Activated CD4-positive, alpha-beta memory T cell treated with anti-CD3 and anti-CD28 coated beads for 36 hours (primary cell): ENCODE measurements at regions not wholly inside any gene's neighbourhood (a gene's known extent, or its start where the extent isn't known, plus 50 kb on each side); places are given as distances from the start of the nearest gene placed in this dataset.

ENCODE experiments used
- CTCF ChIA-PET: fragments of 350-600 bp; sonication (Branson Sonifier 250); formaldehyde crosslinking; loops from one replicate; lab custom pipeline; 2021; ENCODE audit warnings: antibody characterized with exemption, inconsistent platforms; lab: Charles Lee
- POLR2A ChIA-PET: fragments of 350-600 bp; sonication (Branson Sonifier 250); formaldehyde crosslinking; loops from one replicate; lab custom pipeline; 2021; ENCODE audit warnings: antibody characterized with exemption; lab: Charles Lee
- DNase-seq: peaks from one replicate; pipeline ENCODE4 v3.0.0-alpha.2; 2020
- H3K27ac Mint-ChIP-seq: one replicate; pipeline ENCODE4 v1.8.0; 2021; ENCODE audit warnings: mixed read lengths
- H3K27me3 Mint-ChIP-seq: one replicate; pipeline ENCODE4 v1.8.0; 2021; ENCODE audit warnings: mixed read lengths
- H3K36me3 Mint-ChIP-seq: one replicate; pipeline ENCODE4 v1.8.0; 2021; ENCODE audit warnings: mixed read lengths
- H3K4me1 Mint-ChIP-seq: one replicate; pipeline ENCODE4 v1.8.0; 2021; ENCODE audit warnings: low read depth, mixed read lengths
- H3K4me3 Mint-ChIP-seq: one replicate; pipeline ENCODE4 v1.8.0; 2021; ENCODE audit warnings: mild to moderate bottlenecking, mixed read lengths
- H3K9me3 Mint-ChIP-seq: one replicate; pipeline ENCODE4 v1.8.0; 2021; ENCODE audit warnings: mixed read lengths
- intact Hi-C: fragments of 100-400 bp; cut with micrococcal nuclease; formaldehyde crosslinking; loops from one replicate; pipeline ENCODE4 v1.15.1; 2023

- CTCF ChIA-PET, result no interaction called here
- peaks cover 7% of the 10 kb centered on the region for H3K9me3 Mint-ChIP-seq
- intact Hi-C loops, result no loop called here
- no peak overlapping the region for H3K4me3 Mint-ChIP-seq
- H3K36me3 Mint-ChIP-seq, result no peaks in the 10 kb centered on the region
- no peaks in the 10 kb centered on the region for H3K4me1 Mint-ChIP-seq
- POLR2A ChIA-PET, result no interaction called here
- no peaks in the 10 kb centered on the region for H3K27me3 Mint-ChIP-seq
- no peak overlapping the region for H3K27ac Mint-ChIP-seq
- no peak for DNase-seq
Measured at GRCh38 chr5:21694567-21694966, 1158.6 kb downstream of the CDH12 start.

GRCh38 chr5:21693591-21693990, 1159.6 kb downstream of the CDH12 start:
- H3K27me3 Mint-ChIP-seq, result no peaks in the 10 kb centered on the region
- H3K4me1 Mint-ChIP-seq, result no peaks in the 10 kb centered on the region
- intact Hi-C loops, result no loop called here
- DNase-seq, result no peak
- CTCF ChIA-PET, result no interaction called here
- H3K4me3 Mint-ChIP-seq, result no peak overlapping the region
- peaks cover 5% of the 10 kb centered on the region for H3K9me3 Mint-ChIP-seq
- H3K27ac Mint-ChIP-seq, result no peak overlapping the region
- POLR2A ChIA-PET, result no interaction called here
- H3K36me3 Mint-ChIP-seq, result no peaks in the 10 kb centered on the region

GRCh38 chr5:21689587-21689986, 1163.6 kb downstream of the CDH12 start:
- no peaks in the 10 kb centered on the region for H3K9me3 Mint-ChIP-seq
- no peak overlapping the region for H3K27ac Mint-ChIP-seq
- no peaks in the 10 kb centered on the region for H3K36me3 Mint-ChIP-seq
- no peak overlapping the region for H3K4me3 Mint-ChIP-seq
- intact Hi-C loops, result no loop called here
- H3K27me3 Mint-ChIP-seq, result no peaks in the 10 kb centered on the region
- ChIA-PET POLR2A (no interaction called here), CTCF (no interaction called here)
- no peak for DNase-seq
- no peaks in the 10 kb centered on the region for H3K4me1 Mint-ChIP-seq

GRCh38 chr5:21688655-21689054, 1164.5 kb downstream of the CDH12 start:
- H3K9me3 Mint-ChIP-seq, result no peaks in the 10 kb centered on the region
- H3K27ac Mint-ChIP-seq, result no peak overlapping the region
- ChIA-PET CTCF (no interaction called here), POLR2A (no interaction called here)
- DNase-seq, result no peak
- no peaks in the 10 kb centered on the region for H3K27me3 Mint-ChIP-seq
- no peaks in the 10 kb centered on the region for H3K4me1 Mint-ChIP-seq
- H3K4me3 Mint-ChIP-seq, result no peak overlapping the region
- H3K36me3 Mint-ChIP-seq, result no peaks in the 10 kb centered on the region
- intact Hi-C loops, result no loop called here

- Mint-ChIP-seq H3K36me3 (no peaks in the 10 kb centered on the region), H3K9me3 (no peaks in the 10 kb centered on the region), H3K27me3 (no peaks in the 10 kb centered on the region), H3K4me1 (no peaks in the 10 kb centered on the region), H3K4me3 (no peak overlapping the region), H3K27ac (no peak overlapping the region)
- intact Hi-C loops, result no loop called here
- ChIA-PET CTCF (no interaction called here), POLR2A (no interaction called here)
- no peak for DNase-seq
Measured at GRCh38 chr5:21687621-21688020, 1165.5 kb downstream of the CDH12 start.

GRCh38 chr5:21686706-21687105, 1166.4 kb downstream of the CDH12 start:
- no peaks in the 10 kb centered on the region for H3K36me3 Mint-ChIP-seq
- H3K27ac Mint-ChIP-seq, result no peak overlapping the region
- H3K9me3 Mint-ChIP-seq, result no peaks in the 10 kb centered on the region
- CTCF ChIA-PET, result no interaction called here
- POLR2A ChIA-PET, result no interaction called here
- H3K4me3 Mint-ChIP-seq, result no peak overlapping the region
- DNase-seq, result no peak
- H3K4me1 Mint-ChIP-seq, result no peaks in the 10 kb centered on the region
- no peaks in the 10 kb centered on the region for H3K27me3 Mint-ChIP-seq
- intact Hi-C loops, result no loop called here

GRCh38 chr5:21685522-21685921, 1167.6 kb downstream of the CDH12 start:
- Mint-ChIP-seq H3K27me3 (no peaks in the 10 kb centered on the region), H3K27ac (no peak overlapping the region), H3K9me3 (no peaks in the 10 kb centered on the region), H3K36me3 (no peaks in the 10 kb centered on the region), H3K4me3 (no peak overlapping the region), H3K4me1 (no peaks in the 10 kb centered on the region)
- ChIA-PET POLR2A (no interaction called here), CTCF (no interaction called here)
- intact Hi-C loops, result no loop called here
- no peak for DNase-seq

GRCh38 chr5:21684992-21685391, 1168.2 kb downstream of the CDH12 start:
- intact Hi-C loops, result no loop called here
- H3K36me3 Mint-ChIP-seq, result no peaks in the 10 kb centered on the region

GRCh38 chr5:21681911-21682310, 1171.2 kb downstream of the CDH12 start:
- intact Hi-C loops, result no loop called here
- Mint-ChIP-seq H3K36me3 (no peaks in the 10 kb centered on the region), H3K27me3 (no peaks in the 10 kb centered on the region), H3K4me3 (no peak overlapping the region), H3K27ac (no peak overlapping the region), H3K9me3 (peaks cover 3% of the 10 kb centered on the region), H3K4me1 (no peaks in the 10 kb centered on the region)
- DNase-seq, result no peak
- POLR2A ChIA-PET, result no interaction called here
- CTCF ChIA-PET, result no interaction called here

More at GRCh38 chr5:21684992-21685391, 1168.2 kb downstream of the CDH12 start:
- Mint-ChIP-seq H3K4me1 (no peaks in the 10 kb centered on the region), H3K9me3 (no peaks in the 10 kb centered on the region), H3K27ac (no peak overlapping the region), H3K27me3 (no peaks in the 10 kb centered on the region), H3K4me3 (no peak overlapping the region)
- ChIA-PET CTCF (no interaction called here), POLR2A (no interaction called here)
- no peak for DNase-seq

- POLR2A ChIA-PET, result no interaction called here
- Mint-ChIP-seq H3K4me1 (no peaks in the 10 kb centered on the region), H3K27me3 (no peaks in the 10 kb centered on the region), H3K27ac (no peak overlapping the region), H3K36me3 (no peaks in the 10 kb centered on the region), H3K4me3 (no peak overlapping the region), H3K9me3 (peaks cover 3% of the 10 kb centered on the region)
- CTCF ChIA-PET, result no interaction called here
- no peak for DNase-seq
- intact Hi-C loops, result no loop called here
Measured at GRCh38 chr5:21680641-21681040, 1172.5 kb downstream of the CDH12 start.

GRCh38 chr5:21680196-21680595, 1172.9 kb downstream of the CDH12 start:
- Mint-ChIP-seq H3K4me1 (no peaks in the 10 kb centered on the region), H3K36me3 (no peaks in the 10 kb centered on the region), H3K27me3 (no peaks in the 10 kb centered on the region), H3K4me3 (no peak overlapping the region), H3K9me3 (peaks cover 3% of the 10 kb centered on the region), H3K27ac (no peak overlapping the region)
- CTCF ChIA-PET, result no interaction called here
- no peak for DNase-seq
- POLR2A ChIA-PET, result no interaction called here
- intact Hi-C loops, result no loop called here

GRCh38 chr5:21678526-21678925, 1174.6 kb downstream of the CDH12 start:
- H3K9me3 Mint-ChIP-seq, result peaks cover 3% of the 10 kb centered on the region
- ChIA-PET CTCF (no interaction called here), POLR2A (no interaction called here)
- no peaks in the 10 kb centered on the region for H3K27me3 Mint-ChIP-seq
- intact Hi-C loops, result no loop called here
- H3K4me1 Mint-ChIP-seq, result no peaks in the 10 kb centered on the region
- H3K4me3 Mint-ChIP-seq, result no peak overlapping the region
- no peaks in the 10 kb centered on the region for H3K36me3 Mint-ChIP-seq
- DNase-seq, result no peak
- H3K27ac Mint-ChIP-seq, result no peak overlapping the region

GRCh38 chr5:21672911-21673310, 1180.2 kb downstream of the CDH12 start:
- CTCF ChIA-PET, result no interaction called here
- no peaks in the 10 kb centered on the region for H3K9me3 Mint-ChIP-seq
- DNase-seq, result no peak
- no peaks in the 10 kb centered on the region for H3K4me1 Mint-ChIP-seq
- H3K27me3 Mint-ChIP-seq, result no peaks in the 10 kb centered on the region
- POLR2A ChIA-PET, result no interaction called here
- intact Hi-C loops, result no loop called here
- H3K4me3 Mint-ChIP-seq, result no peak overlapping the region
- no peak overlapping the region for H3K27ac Mint-ChIP-seq
- H3K36me3 Mint-ChIP-seq, result no peaks in the 10 kb centered on the region

GRCh38 chr5:21672360-21672759, 1180.8 kb downstream of the CDH12 start:
- Mint-ChIP-seq H3K36me3 (no peaks in the 10 kb centered on the region), H3K27ac (no peak overlapping the region), H3K4me1 (no peaks in the 10 kb centered on the region), H3K4me3 (no peak overlapping the region), H3K27me3 (no peaks in the 10 kb centered on the region), H3K9me3 (no peaks in the 10 kb centered on the region)
- DNase-seq, result no peak
- ChIA-PET CTCF (no interaction called here), POLR2A (no interaction called here)
- intact Hi-C loops, result no loop called here
